HepG2 (cell line): ENCODE measurements at regions not wholly inside any gene's neighbourhood (a gene's known extent, or its start where the extent isn't known, plus 50 kb on each side); places are given as distances from the start of the nearest gene placed in this dataset.

ENCODE experiments used
- ATAC-seq: fragments of 200-7000 bp; cut with Tn5 transposase; 3 replicates; pipeline ENCODE4 v1.9.1; 2020; ENCODE audit warnings: mild to moderate bottlenecking, moderate library complexity
- BruUV-seq: library from RNA; stranded (reverse); fragments of 400-500 nt; replicated peaks from 2 replicates; lab custom pipeline; 2021; lab: Mats Ljungman, UMichigan
- CTCF ChIA-PET: fragments of 300-600 bp; formaldehyde crosslinking; extraction: SDS; loops from one replicate; lab custom pipeline; 2021; ENCODE audit warnings: low total read pairs, inconsistent platforms, low intra/inter-chr PET ratio; lab: Yijun Ruan, JAX
- POLR2A ChIA-PET: fragments of 350-600 bp; sonication (Branson Sonifier 250); formaldehyde crosslinking; loops from one replicate; lab custom pipeline; 2020; ENCODE audit warnings: antibody characterized with exemption, inconsistent platforms; lab: Yijun Ruan, JAX
- DNase-seq: peaks from one replicate; pipeline ENCODE4 v3.0.0-alpha.2; 2015; ENCODE audit warnings: low spot score
- FAIRE-seq: peaks from 3 replicates; lab custom pipeline; 2011; peaks lifted over from hg19 to GRCh38; lab: Jason Lieb, UNC
- H2AFZ ChIP-seq: one replicate; pipeline ENCODE4 v1.6.1; 2011; ENCODE audit warnings: low read length, inconsistent platforms
- H3K27ac ChIP-seq: fragments of 300-600 bp; 3 replicates; pipeline ENCODE4 v1.8.0; 2011; ENCODE audit warnings: mixed run types, mild to moderate bottlenecking, mixed read lengths, low read length, inconsistent platforms; ENCODE audit not compliant: insufficient read depth; ENCODE audit errors: extremely low read length
- H3K27me3 ChIP-seq, 2 experiments: fragments of 200-600 bp in 1 of 2; 2 replicates in 1 of 2; 3 replicates in 1 of 2; pipeline versions ENCODE4 v1.6.0 to v1.8.0; 2011; ENCODE audit warnings: low read length in 2 of 2, mild to moderate bottlenecking in 2 of 2, moderate library complexity in 2 of 2, inconsistent platforms in 1 of 2; ENCODE audit not compliant: insufficient read depth in 2 of 2, control insufficient read depth in 1 of 2
- H3K36me3 ChIP-seq, 2 experiments: fragments of 200-600 bp in 1 of 2; replicated peaks in 1 of 2; 2 replicates in 1 of 2; 3 replicates in 1 of 2; pipeline versions ENCODE4 v1.5.1 to v1.8.0; 2011; ENCODE audit warnings: low read length in 2 of 2, inconsistent platforms in 1 of 2; ENCODE audit not compliant: insufficient read depth in 2 of 2, control insufficient read depth in 1 of 2
- H3K4me1 ChIP-seq: 2 replicates; pipeline ENCODE4 v1.5.1; 2012; ENCODE audit warnings: low read length, inconsistent platforms; ENCODE audit not compliant: insufficient read depth
- H3K4me2 ChIP-seq: 2 replicates; pipeline ENCODE4 v1.6.0; 2011; ENCODE audit warnings: low read depth, low read length, inconsistent platforms
- H3K4me3 ChIP-seq, 3 experiments: fragments of 200-600 bp in 1 of 3; sonication (generic), shearing (Covaris generic) in 1 of 3; replicated peaks in 1 of 3; 2 replicates each; pipeline ENCODE4 v1.5.1; 2011 to 2016; ENCODE audit warnings: low read length in 3 of 3, inconsistent platforms in 2 of 3, low read depth in 2 of 3, mild to moderate bottlenecking in 2 of 3, control low read depth in 1 of 3, mixed read lengths in 1 of 3; ENCODE audit not compliant: insufficient read depth in 1 of 3
- H3K79me2 ChIP-seq: one replicate; pipeline ENCODE4 v1.6.1; 2011; ENCODE audit warnings: low read length, inconsistent platforms; ENCODE audit not compliant: insufficient read depth
- H3K9ac ChIP-seq: 2 replicates; pipeline ENCODE4 v1.6.0; 2011; ENCODE audit warnings: mild to moderate bottlenecking, low read depth, low read length, inconsistent platforms; ENCODE audit not compliant: insufficient read depth
- H3K9me3 ChIP-seq: 2 replicates; pipeline ENCODE4 v1.5.1; 2012; ENCODE audit warnings: mild to moderate bottlenecking, low read length
- H4K20me1 ChIP-seq: 2 replicates; pipeline ENCODE4 v1.6.0; 2011; ENCODE audit warnings: inconsistent platforms, mild to moderate bottlenecking, low read length, moderate library complexity; ENCODE audit not compliant: insufficient read depth
- BRD4 ChIP-seq: sonication (generic); formaldehyde crosslinking; IDR thresholded peaks from 2 replicates; pipeline ENCODE4 v1.4.0; 2020; ENCODE audit warnings: missing genetic modification reagents
- HMGA1 ChIP-seq: sonication (generic); formaldehyde crosslinking; conservative IDR thresholded peaks from 2 replicates; pipeline ENCODE4 v1.4.0; 2020; ENCODE audit warnings: missing genetic modification reagents
- MED13 ChIP-seq: sonication (generic); formaldehyde crosslinking; IDR thresholded peaks from 2 replicates; pipeline ENCODE4 v1.5.0; 2020; ENCODE audit warnings: missing genetic modification reagents
- MEIS2 ChIP-seq: sonication (generic); formaldehyde crosslinking; IDR thresholded peaks from 2 replicates; pipeline ENCODE4 v1.9.0; 2021; ENCODE audit warnings: mild to moderate bottlenecking, missing genetic modification reagents
- MTA3 ChIP-seq: sonication (generic); formaldehyde crosslinking; IDR thresholded peaks from 2 replicates; pipeline ENCODE4 v1.4.0; 2020; ENCODE audit warnings: missing genetic modification reagents
- NCOA5 ChIP-seq: sonication (generic); formaldehyde crosslinking; IDR thresholded peaks from 2 replicates; pipeline ENCODE4 v1.4.0; 2020; ENCODE audit warnings: missing genetic modification reagents
- NPAS2 ChIP-seq: sonication (generic); formaldehyde crosslinking; IDR thresholded peaks from 2 replicates; pipeline ENCODE4 v1.8.0; 2022; ENCODE audit warnings: mild to moderate bottlenecking, missing genetic modification reagents, borderline replicate concordance
- RFXAP ChIP-seq: sonication (generic); formaldehyde crosslinking; IDR thresholded peaks from 2 replicates; pipeline ENCODE4 v1.4.0; 2020; ENCODE audit warnings: missing genetic modification reagents, borderline replicate concordance
- TERF1 ChIP-seq: sonication (generic); formaldehyde crosslinking; IDR thresholded peaks from 2 replicates; pipeline ENCODE4 v1.8.0; 2022; ENCODE audit warnings: mild to moderate bottlenecking, missing genetic modification reagents, moderate library complexity
- ZEB1 ChIP-seq: IDR thresholded peaks from 2 replicates; pipeline ENCODE4 v1.6.1; 2012; ENCODE audit warnings: mild to moderate bottlenecking, low read depth, inconsistent platforms; ENCODE audit not compliant: insufficient replicate concordance
- ZFP36L1 ChIP-seq: sonication (generic); formaldehyde crosslinking; IDR thresholded peaks from 2 replicates; pipeline ENCODE4 v1.8.0; 2022; ENCODE audit warnings: mild to moderate bottlenecking, missing genetic modification reagents, moderate library complexity
- ZNF274 ChIP-seq: sonication (generic); formaldehyde crosslinking; IDR thresholded peaks from 2 replicates; pipeline ENCODE4 v1.5.1; 2020; ENCODE audit warnings: mild to moderate bottlenecking, missing genetic modification reagents
- ZNF275 ChIP-seq: sonication (generic); formaldehyde crosslinking; IDR thresholded peaks from 2 replicates; pipeline ENCODE4 v1.8.0; 2022; ENCODE audit warnings: missing genetic modification reagents, mild to moderate bottlenecking, inconsistent platforms, borderline replicate concordance
- ZNF558 ChIP-seq: sonication (generic); formaldehyde crosslinking; IDR thresholded peaks from 2 replicates; pipeline ENCODE4 v1.9.0; 2022; ENCODE audit warnings: mild to moderate bottlenecking, missing genetic modification reagents, borderline replicate concordance
- ZNF788 ChIP-seq: sonication (generic); formaldehyde crosslinking; IDR thresholded peaks from 2 replicates; pipeline ENCODE4 v1.5.0; 2020; ENCODE audit warnings: mild to moderate bottlenecking, missing genetic modification reagents, borderline replicate concordance
- in situ Hi-C: cut with HindIII; loops from 2 replicates; pipeline ENCODE4 v1.10.0; 2017; ENCODE audit warnings: low pct_unique_long_range_greater_than_20kb; ENCODE audit not compliant: extremely low pct_ligation_motif_present
- intact Hi-C: fragments of 100-400 bp; cut with micrococcal nuclease; formaldehyde crosslinking; loops from one replicate; pipeline ENCODE4 v1.10.0; 2022; ENCODE audit not compliant: unreplicated experiment

- in situ Hi-C loops = no loop called here
These were observed 655.0 kb downstream of the STK39 start for GRCh38 chr2:167592441-167592840.

More at GRCh38 chr2:167592441-167592840, 655.0 kb downstream of the STK39 start:
- CTCF ChIA-PET = no interaction called here
- TF ChIP-seq MEIS2 = no peak
- TF ChIP-seq BRD4 = no peak
- TF ChIP-seq NCOA5 (CRISPR knock-in tag) = no peak
- TF ChIP-seq RFXAP = no peak
- TF ChIP-seq MED13 (CRISPR knock-in tag) = no peak
- no peak for TF ChIP-seq MTA3 (CRISPR knock-in tag)
- no peak for TF ChIP-seq ZNF788 (CRISPR knock-in tag)
- no peak for TF ChIP-seq ZNF275 (CRISPR knock-in tag)
- no peak for TF ChIP-seq ZFP36L1 (CRISPR knock-in tag)
- TF ChIP-seq NPAS2 (CRISPR knock-in tag) = no peak
- TF ChIP-seq HMGA1 (CRISPR knock-in tag) = no peak
- no peak for TF ChIP-seq ZEB1
- TF ChIP-seq ZNF274 (CRISPR knock-in tag) = no peak
- no peak for TF ChIP-seq ZNF558 (CRISPR knock-in tag)
- no peak for TF ChIP-seq TERF1 (CRISPR knock-in tag)
- Histone ChIP-seq H3K9me3 (no peaks in the 10 kb centered on the region), H3K9ac (no peak overlapping the region), H2AFZ (no peak overlapping the region), H3K4me2 (no peak overlapping the region), H4K20me1 (no peaks in the 10 kb centered on the region), H3K4me1 (no peaks in the 10 kb centered on the region), H3K4me3 (no peak overlapping the region), H3K79me2 (no peaks in the 10 kb centered on the region), H3K36me3 (no peaks in the 10 kb centered on the region), H3K27me3 (no peaks in the 10 kb centered on the region), H3K27ac (no peak overlapping the region)
- POLR2A ChIA-PET = no interaction called here
- no TSS peak for BruUV-seq
- FAIRE-seq (no peak), ATAC-seq (no peak), DNase-seq (no peak)
- intact Hi-C loops = no loop called here
